Breast epithelium (tissue), 3 donors: ENCODE measurements at regions not wholly inside any gene's neighbourhood (a gene's known extent, or its start where the extent isn't known, plus 50 kb on each side); places are given as distances from the start of the nearest gene placed in this dataset.

ENCODE experiments used
- POLR2A ChIP-seq: fragments of 450-650 bp; IDR thresholded peaks from one replicate; pipeline ENCODE4 v1.6.1; 2016; ENCODE audit warnings: antibody characterized with exemption, mild to moderate bottlenecking, moderate library complexity
- POLR2AphosphoS5 ChIP-seq, 3 donors: sonication (generic); formaldehyde crosslinking; IDR thresholded peaks; one replicate each; pipeline ENCODE4 v1.6.1; 2017; ENCODE audit warnings: antibody characterized with exemption in 3 of 3
- TF ChIP-seq, protein P1 (sequence below), 3 donors: fragments of 450-650 bp; IDR thresholded peaks; one replicate each; pipeline ENCODE4 v1.5.1; 2016 to 2017; ENCODE audit warnings: antibody characterized with exemption in 3 of 3, mild to moderate bottlenecking in 3 of 3, moderate library complexity in 3 of 3

GRCh38 chr10:65172249-65172648 is 1651.0 kb downstream of the REEP3 start:
- TF ChIP-seq, protein P1, sequence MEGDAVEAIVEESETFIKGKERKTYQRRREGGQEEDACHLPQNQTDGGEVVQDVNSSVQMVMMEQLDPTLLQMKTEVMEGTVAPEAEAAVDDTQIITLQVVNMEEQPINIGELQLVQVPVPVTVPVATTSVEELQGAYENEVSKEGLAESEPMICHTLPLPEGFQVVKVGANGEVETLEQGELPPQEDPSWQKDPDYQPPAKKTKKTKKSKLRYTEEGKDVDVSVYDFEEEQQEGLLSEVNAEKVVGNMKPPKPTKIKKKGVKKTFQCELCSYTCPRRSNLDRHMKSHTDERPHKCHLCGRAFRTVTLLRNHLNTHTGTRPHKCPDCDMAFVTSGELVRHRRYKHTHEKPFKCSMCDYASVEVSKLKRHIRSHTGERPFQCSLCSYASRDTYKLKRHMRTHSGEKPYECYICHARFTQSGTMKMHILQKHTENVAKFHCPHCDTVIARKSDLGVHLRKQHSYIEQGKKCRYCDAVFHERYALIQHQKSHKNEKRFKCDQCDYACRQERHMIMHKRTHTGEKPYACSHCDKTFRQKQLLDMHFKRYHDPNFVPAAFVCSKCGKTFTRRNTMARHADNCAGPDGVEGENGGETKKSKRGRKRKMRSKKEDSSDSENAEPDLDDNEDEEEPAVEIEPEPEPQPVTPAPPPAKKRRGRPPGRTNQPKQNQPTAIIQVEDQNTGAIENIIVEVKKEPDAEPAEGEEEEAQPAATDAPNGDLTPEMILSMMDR (IDR thresholded peaks at IDR 0.05): no peak
- no peak for TF ChIP-seq POLR2A
- TF ChIP-seq POLR2AphosphoS5 (IDR thresholded peaks at IDR 0.05): no peak
